RPMI8226 (cell line): ENCODE measurements at regions not wholly inside any gene's neighbourhood (a gene's known extent, or its start where the extent isn't known, plus 50 kb on each side); places are given as distances from the start of the nearest gene placed in this dataset.

Experiments
- DNase-seq: peaks from one replicate; pipeline ENCODE4 v3.0.0-alpha.2; 2015

DNA sequence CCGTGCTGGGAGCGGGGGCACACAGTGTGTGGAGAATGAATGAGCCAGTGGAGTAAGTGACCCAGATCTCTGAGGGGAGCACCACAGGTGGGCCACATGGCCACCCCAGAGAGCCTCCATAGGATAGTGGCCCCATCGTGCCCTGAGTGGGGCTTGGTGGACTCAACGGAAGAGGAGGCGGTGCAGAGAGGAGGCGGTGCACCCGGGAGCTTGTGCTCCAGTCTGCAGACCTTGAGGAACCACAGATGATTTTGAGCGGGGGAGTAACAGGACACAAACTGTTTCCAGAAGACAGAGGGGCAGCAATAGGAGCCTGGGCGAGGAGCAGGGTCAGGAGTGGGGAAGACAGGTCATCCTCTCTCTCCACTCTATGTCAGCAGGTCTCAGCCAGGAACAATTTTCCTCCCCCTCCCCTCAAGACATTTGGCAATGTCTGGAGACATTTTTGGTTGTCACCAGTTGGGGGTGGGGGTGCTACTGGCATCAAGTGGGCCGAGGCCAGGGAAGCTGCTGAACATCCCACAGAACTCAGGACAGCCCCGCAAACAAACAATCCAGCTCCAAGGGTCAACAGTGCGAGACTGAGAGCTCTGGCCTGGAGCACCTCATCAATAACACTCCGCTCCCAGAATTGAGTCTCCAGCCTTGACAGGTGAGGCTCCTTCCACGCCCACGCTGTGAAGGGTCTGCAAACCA is 182.2 kb downstream of the USP12 start:
- no peak for DNase-seq

- DNase-seq, result no peak
These were observed 183.4 kb downstream of the USP12 start for GRCh38 chr13:26988059-26988769.

- DNase-seq, result no peak
These were observed 184.1 kb downstream of the USP12 start for GRCh38 chr13:26987486-26988013.

- DNase-seq, result peak; percentile 63
These were observed 186.2 kb downstream of the USP12 start for GRCh38 chr13:26985285-26985878.

- DNase-seq, result no peak
These were observed 187.3 kb downstream of the USP12 start for GRCh38 chr13:26984337-26984736.

DNA sequence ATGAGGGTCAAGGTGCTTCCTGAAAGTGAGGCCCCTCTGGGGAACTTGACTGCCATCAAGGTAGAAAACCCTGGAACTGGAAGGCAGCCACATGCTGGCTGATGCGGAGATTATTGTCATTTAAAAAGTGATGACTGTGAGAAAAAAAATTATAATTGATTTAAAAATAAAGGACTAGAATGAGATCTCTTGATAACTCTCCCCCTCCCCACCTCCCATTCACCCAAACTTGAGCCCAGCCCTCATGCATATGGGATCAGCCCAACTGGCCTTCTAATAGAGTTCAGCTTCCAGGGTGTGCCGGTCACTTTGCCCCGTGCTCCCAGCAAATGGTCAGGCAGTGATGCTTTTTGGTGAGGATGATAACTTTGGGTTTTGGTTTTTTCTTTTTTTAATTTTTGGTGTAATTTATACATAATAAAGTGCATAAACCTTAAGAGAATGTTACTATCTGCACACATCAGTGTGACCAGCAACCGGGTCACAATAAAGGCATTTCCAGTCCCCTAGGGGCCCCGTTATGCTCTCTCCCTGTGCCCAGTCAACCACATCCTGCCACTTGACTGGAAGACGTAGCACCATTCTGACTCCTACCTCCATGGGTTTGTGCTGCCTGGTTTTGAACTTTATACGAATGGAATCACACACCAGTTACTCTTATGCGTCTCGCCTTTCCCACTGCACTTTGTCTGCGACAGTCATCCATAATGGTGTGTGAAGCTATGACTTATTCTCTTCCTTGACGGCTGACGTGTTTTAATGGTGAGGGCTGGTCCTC is 187.9 kb downstream of the USP12 start:
- no peak for DNase-seq

DNA sequence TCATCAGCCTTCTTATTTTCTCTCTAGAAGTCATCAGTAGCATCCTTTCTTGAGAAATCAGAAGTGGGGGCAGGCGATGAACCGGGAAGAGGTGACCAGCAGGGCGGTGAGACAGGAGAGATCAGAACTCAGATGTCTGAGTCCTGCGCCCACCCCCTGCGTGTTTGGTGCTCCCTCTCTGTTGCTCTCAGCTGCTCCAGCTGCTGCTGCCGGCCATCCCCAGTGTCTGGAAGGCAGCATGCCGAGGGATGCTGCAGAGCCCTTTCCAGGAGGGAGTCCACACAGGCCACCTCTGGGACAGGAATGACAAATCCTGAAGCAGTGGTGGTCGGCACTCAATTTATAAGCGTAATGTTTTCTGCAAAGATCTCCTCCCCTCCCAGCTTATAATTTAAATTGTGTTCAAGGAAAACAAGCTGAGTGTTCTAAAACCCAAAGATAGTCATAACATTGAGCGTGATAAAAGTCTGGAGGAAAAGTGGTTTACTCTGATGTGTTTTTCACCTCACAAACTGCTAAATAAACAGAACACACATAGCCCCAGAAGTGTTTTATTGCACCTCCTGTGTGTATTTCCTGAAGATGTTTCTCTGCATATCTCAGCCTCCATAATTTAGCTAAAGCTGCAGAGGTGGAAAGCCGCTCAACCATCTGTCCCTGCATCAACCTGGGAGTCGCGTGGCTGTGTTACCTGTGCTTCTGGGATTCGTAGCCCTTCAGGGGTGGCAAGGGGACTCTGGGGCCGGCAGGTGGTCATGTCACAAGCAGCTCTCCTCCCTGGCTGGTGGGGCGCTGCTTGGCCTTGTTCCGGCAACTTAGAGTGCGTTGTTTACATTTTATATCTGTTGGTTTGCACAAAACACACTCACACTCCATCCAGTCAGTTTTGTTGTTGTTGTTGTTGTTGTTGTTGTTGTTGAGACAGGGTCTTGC is 191.2 kb downstream of the USP12 start:
- no peak for DNase-seq

DNA sequence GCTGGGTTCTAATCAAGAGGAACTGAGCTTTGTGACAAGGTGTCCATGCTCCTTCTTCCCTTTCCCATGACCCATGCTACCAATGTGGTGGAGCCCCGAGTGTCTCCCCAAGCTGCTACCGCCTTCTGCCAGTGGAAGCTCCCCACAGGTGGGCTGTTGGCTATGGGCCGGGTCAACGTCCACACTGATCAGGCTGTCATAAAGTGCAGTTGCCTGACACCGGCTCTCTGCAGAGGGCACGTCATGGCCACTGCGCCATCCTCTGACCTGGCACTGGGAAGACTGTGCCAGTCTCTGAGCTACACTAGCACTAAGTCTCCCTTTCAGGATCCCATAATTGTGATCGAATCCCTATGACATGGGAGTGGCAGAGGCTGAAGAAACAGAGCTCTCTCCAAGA is 192.3 kb downstream of the USP12 start:
- DNase-seq, result no peak

- no peak for DNase-seq
These were observed 193.3 kb downstream of the USP12 start for GRCh38 chr13:26978081-26978860.

- no peak for DNase-seq
These were observed 194.1 kb downstream of the USP12 start for GRCh38 chr13:26977541-26977940.

GRCh38 chr13:26976313-26976712 is 195.3 kb downstream of the USP12 start:
- no peak for DNase-seq

- no peak for DNase-seq
These were observed 197.7 kb downstream of the USP12 start for GRCh38 chr13:26973946-26974345.

DNA sequence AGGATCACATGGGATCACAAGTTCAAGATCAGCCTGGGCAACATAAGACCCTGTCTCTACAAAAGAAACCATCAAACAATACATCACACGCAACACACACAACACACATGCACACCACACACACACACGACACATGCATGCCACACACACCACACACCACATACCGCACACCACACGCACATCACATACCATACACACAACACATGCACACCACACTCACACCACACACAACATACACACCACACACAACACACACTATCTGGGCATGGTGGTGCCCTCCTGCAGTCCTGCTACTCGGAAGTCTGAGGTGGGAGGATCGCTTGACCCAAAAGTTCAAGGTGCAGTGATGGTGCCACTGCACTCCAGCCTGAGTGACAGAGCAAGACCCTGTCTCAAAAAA is 198.3 kb downstream of the USP12 start:
- DNase-seq, result no peak

GRCh38 chr13:26971990-26972887 is 199.4 kb downstream of the USP12 start:
- DNase-seq, result peak; percentile 68

DNA sequence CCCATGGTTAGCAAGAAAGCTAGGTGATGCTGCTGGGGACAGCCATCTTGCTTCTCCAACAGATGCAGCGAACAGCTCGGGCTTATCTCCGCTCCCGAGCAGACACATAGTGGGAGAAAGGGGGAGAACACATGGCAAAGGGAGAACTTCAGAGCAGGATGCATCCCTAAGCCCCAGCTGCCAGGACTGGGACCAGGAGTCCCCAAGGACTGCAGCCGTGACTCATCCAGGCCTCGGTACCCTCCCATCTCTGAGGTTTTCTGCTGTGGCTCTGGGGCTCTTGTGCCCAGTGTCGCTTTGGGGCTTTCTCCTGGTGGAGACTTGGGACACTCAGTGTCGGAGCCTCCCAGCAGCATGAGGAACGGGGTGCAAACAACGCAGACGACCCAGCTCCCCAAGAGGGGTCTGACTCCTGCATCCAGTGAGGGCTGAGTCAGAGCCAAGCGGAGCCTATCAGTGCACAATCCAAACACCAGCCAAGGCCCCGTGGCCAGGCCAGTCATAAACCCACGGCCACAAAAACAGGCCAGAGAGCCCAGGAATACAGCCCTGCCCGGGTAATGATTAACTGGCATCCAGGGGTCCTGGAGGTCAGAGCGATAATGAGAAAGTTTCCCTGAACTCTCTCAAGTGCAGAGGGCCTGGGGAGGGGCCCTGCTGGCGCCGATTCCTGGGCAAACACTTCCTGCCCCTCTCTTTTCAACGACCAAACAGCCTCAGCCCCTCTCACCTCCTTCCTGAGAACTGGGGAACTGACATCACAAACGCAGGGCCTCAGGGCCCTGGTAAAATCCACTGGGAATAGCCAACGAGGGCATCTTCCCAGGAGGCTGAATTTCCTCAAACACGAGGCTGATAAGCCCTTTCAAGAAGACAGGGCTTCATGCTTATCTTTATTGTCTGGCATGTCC is 202.9 kb downstream of the USP12 start:
- DNase-seq, result no peak

DNA sequence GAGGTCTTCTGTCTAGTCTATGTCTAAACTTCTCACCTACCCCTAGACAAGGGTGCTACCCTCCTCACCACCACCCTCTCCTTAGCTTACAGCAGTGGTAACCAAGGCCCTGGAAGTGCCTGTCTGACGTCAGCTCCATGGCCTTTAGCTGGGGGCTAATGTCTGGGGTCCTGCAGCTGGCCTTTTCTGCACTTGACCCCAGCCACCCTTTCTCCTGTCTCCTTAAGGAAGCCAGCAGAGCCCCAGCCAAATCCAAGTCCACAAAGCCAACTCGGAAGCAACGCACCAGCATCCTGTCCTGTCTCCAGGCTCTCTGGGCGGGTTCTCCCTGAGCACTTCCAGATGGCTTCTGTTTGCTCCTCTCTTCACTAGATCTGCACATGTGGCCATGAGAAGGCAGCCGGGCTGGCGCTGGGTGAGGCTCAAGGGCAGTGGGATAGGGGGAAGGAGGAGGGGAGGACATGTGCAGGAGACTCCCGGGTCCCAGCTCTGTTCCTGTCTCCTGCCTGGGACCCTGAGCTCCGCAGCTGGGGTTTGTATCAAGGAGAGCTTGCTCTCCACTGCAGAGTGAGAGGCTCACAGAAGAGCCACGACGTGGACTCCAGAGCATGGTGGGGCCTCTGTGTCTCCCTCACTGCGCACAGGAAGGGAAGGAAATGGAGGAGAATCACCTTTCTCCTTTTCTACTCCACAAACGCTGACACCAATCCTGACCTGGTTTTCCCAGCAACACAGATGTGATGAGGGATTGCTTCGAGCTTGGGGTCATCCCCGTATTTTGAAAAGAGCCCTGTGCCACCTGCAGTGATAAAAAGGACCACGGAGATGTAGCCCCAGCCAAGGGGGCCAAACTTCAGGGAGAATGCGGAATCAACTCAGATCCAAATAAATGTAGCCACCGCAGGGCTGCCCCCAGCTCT is 204.2 kb downstream of the USP12 start:
- no peak for DNase-seq

DNA sequence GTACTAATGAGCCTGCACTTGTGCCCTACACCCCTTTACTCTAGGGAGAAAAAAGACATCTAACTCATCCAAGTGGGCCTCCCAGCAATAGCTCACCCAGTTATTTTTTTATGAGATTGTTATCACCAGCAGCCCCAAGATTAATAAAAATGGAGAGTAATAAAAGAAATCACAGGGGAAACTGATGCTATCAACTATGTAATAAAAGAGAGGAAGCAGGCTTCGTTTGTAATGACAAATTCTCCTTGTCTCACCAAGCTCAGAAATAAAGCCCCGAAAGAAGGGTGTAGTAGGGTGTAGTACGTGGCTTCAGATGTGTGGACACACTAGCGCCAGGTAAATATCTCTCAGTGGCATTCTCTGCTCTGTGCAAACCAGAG is 204.9 kb downstream of the USP12 start:
- no peak for DNase-seq
